CD4-positive, alpha-beta T cell (primary cell): ENCODE measurements at regions not wholly inside any gene's neighbourhood (a gene's known extent, or its start where the extent isn't known, plus 50 kb on each side); places are given as distances from the start of the nearest gene placed in this dataset.

Experiments
- ATAC-seq: fragments of 200-7000 bp; cut with Tn5 transposase; one replicate; pipeline ENCODE4 v1.10.0; 2022; ENCODE audit warnings: mild to moderate bottlenecking; ENCODE audit not compliant: poor library complexity
- CTCF ChIA-PET: fragments of 350-600 bp; sonication (Branson Sonifier 250); formaldehyde crosslinking; loops from one replicate; lab custom pipeline; 2021; ENCODE audit warnings: antibody characterized with exemption, inconsistent platforms; lab: Charles Lee
- POLR2A ChIA-PET: fragments of 350-600 bp; sonication (Branson Sonifier 250); formaldehyde crosslinking; loops from one replicate; lab custom pipeline; 2021; ENCODE audit warnings: antibody characterized with exemption, inconsistent platforms; lab: Charles Lee
- DNase-seq, 14 experiments: peaks; one replicate each; pipeline ENCODE4 v3.0.0-alpha.2; 2013 to 2020; ENCODE audit warnings: mixed read lengths in 2 of 14
- H3K27ac ChIP-seq, 2 donors: one replicate each; pipeline versions ENCODE4 v1.5.1 to v1.7.0; 2013; ENCODE audit warnings: low read length in 2 of 2, low read depth in 1 of 2, mild to moderate bottlenecking in 1 of 2
- H3K27me3 ChIP-seq, 2 experiments: 1 replicate in 1 of 2; 2 replicates in 1 of 2; pipeline versions ENCODE4 v1.6.1 to v1.7.0; 2013; ENCODE audit warnings: low read length in 2 of 2, control low read depth in 1 of 2, mild to moderate bottlenecking in 1 of 2, moderate library complexity in 1 of 2; ENCODE audit not compliant: insufficient read depth in 2 of 2, control insufficient read depth in 1 of 2
- H3K36me3 ChIP-seq: one replicate; pipeline ENCODE4 v1.6.1; 2013; ENCODE audit warnings: low read length, control low read depth; ENCODE audit not compliant: insufficient read depth
- H3K4me1 ChIP-seq: one replicate; pipeline ENCODE4 v1.6.1; 2013; ENCODE audit warnings: low read length, control low read depth; ENCODE audit not compliant: insufficient read depth
- H3K4me3 ChIP-seq: one replicate; pipeline ENCODE4 v1.5.1; 2013; ENCODE audit warnings: mild to moderate bottlenecking, low read length, moderate library complexity
- H3K9me3 ChIP-seq, 2 experiments: 1 replicate in 1 of 2; 2 replicates in 1 of 2; pipeline versions ENCODE4 v1.6.1 to v1.7.0; 2013; ENCODE audit warnings: low read length in 2 of 2, mild to moderate bottlenecking in 2 of 2, control low read depth in 1 of 2, moderate library complexity in 1 of 2; ENCODE audit not compliant: control insufficient read depth in 1 of 2, insufficient read depth in 1 of 2
- H3K27ac Mint-ChIP-seq: one replicate; pipeline ENCODE4 v1.8.0; 2020; ENCODE audit warnings: mixed read lengths
- H3K27me3 Mint-ChIP-seq: one replicate; pipeline ENCODE4 v1.8.0; 2021; ENCODE audit warnings: mixed read lengths
- H3K36me3 Mint-ChIP-seq: one replicate; pipeline ENCODE4 v1.8.0; 2021; ENCODE audit warnings: low read depth, mixed read lengths
- H3K4me1 Mint-ChIP-seq: one replicate; pipeline ENCODE4 v1.8.0; 2021; ENCODE audit warnings: low read depth, mixed read lengths
- H3K4me3 Mint-ChIP-seq: one replicate; pipeline ENCODE4 v1.8.0; 2020; ENCODE audit warnings: mild to moderate bottlenecking, mixed read lengths
- H3K9me3 Mint-ChIP-seq: one replicate; pipeline ENCODE4 v1.8.0; 2020; ENCODE audit warnings: mixed read lengths
- CTCF ChIP-seq: fragments of 200-600 bp; IDR thresholded peaks from one replicate; pipeline ENCODE4 v1.8.0; 2022; ENCODE audit warnings: antibody characterized with exemption, mild to moderate bottlenecking
- intact Hi-C, 2 experiments: fragments of 100-400 bp; cut with DNase I in 1 of 2; cut with micrococcal nuclease in 1 of 2; formaldehyde crosslinking; loops; one replicate each; pipeline versions ENCODE4 v1.15.1 to v1.9.0; 2023 to 2025; cut with DNase I, micrococcal nuclease

GRCh38 chr4:3834186-3834662 is 68.0 kb downstream of the ADRA2C start:
- no peak for DNase-seq
- no peak for TF ChIP-seq CTCF
- POLR2A ChIA-PET: no interaction called here
- no peaks in the 10 kb centered on the region for H3K4me1 Mint-ChIP-seq
- peaks cover 4% of the 10 kb centered on the region for H3K4me1 ChIP-seq
- no peak overlapping the region for H3K27ac ChIP-seq
- ATAC-seq: no peak
- no peaks in the 10 kb centered on the region for H3K36me3 Mint-ChIP-seq
- no peak overlapping the region for H3K4me3 ChIP-seq
- peaks cover 11 to 18% of the 10 kb centered on the region in 2 experiments for H3K27me3 ChIP-seq
- no peaks in the 10 kb centered on the region for H3K36me3 ChIP-seq
- H3K9me3 ChIP-seq: peaks cover 0 to 43% of the 10 kb centered on the region in 2 experiments
- no peak overlapping the region for H3K4me3 Mint-ChIP-seq
- H3K27ac Mint-ChIP-seq: no peak overlapping the region
- CTCF ChIA-PET: no interaction called here
- intact Hi-C loops: no loop called here
- no peaks in the 10 kb centered on the region for H3K9me3 Mint-ChIP-seq
- peaks cover 45% of the 10 kb centered on the region for H3K27me3 Mint-ChIP-seq

GRCh38 chr4:3834663-3835521 is 68.7 kb downstream of the ADRA2C start:
- Mint-ChIP-seq H3K9me3 (no peaks in the 10 kb centered on the region), H3K4me3 (no peak overlapping the region), H3K27me3 (peaks cover 40% of the 10 kb centered on the region), H3K27ac (no peak overlapping the region), H3K36me3 (no peaks in the 10 kb centered on the region), H3K4me1 (no peaks in the 10 kb centered on the region)
- CTCF ChIA-PET: no interaction called here
- no peak for TF ChIP-seq CTCF
- Histone ChIP-seq H3K9me3 (peaks cover 0 to 44% of the 10 kb centered on the region in 2 experiments), H3K4me3 (no peak overlapping the region), H3K27me3 (peaks cover 11 to 18% of the 10 kb centered on the region in 2 experiments), H3K4me1 (peaks cover 4% of the 10 kb centered on the region), H3K36me3 (no peaks in the 10 kb centered on the region), H3K27ac (no peak overlapping the region)
- DNase-seq: no peak
- ATAC-seq: no peak
- intact Hi-C loops: no loop called here
- POLR2A ChIA-PET: no interaction called here

GRCh38 chr4:3835527-3836405 is 69.6 kb downstream of the ADRA2C start:
- Histone ChIP-seq H3K27me3 (peaks cover 11 to 18% of the 10 kb centered on the region in 2 experiments), H3K4me1 (peaks cover 4% of the 10 kb centered on the region), H3K4me3 (no peak overlapping the region), H3K27ac (no peak overlapping the region), H3K9me3 (peaks cover 0 to 44% of the 10 kb centered on the region in 2 experiments), H3K36me3 (no peaks in the 10 kb centered on the region)
- Mint-ChIP-seq H3K36me3 (no peaks in the 10 kb centered on the region), H3K9me3 (no peaks in the 10 kb centered on the region), H3K4me3 (no peak overlapping the region), H3K27me3 (peaks cover 43% of the 10 kb centered on the region), H3K27ac (no peak overlapping the region), H3K4me1 (no peaks in the 10 kb centered on the region)
- DNase-seq (no peak), ATAC-seq (no peak)
- ChIA-PET CTCF (no interaction called here), POLR2A (no interaction called here)
- intact Hi-C loops: no loop called here
- TF ChIP-seq CTCF: no peak
